Left lung (tissue), 4 donors: ENCODE measurements at regions not wholly inside any gene's neighbourhood (a gene's known extent, or its start where the extent isn't known, plus 50 kb on each side); places are given as distances from the start of the nearest gene placed in this dataset.

Experiments used
- ATAC-seq: fragments of 200-7000 bp; cut with Tn5 transposase; one replicate; pipeline ENCODE4 v1.9.1; 2020; ENCODE audit warnings: moderate library complexity
- DNase-seq, 4 donors: peaks; one replicate each; pipeline ENCODE4 v3.0.0-alpha.2; 2013 to 2020
- H3K27ac ChIP-seq, 2 donors: fragments of 200-600 bp; sonication (generic) in 1 of 2; one replicate each; pipeline versions ENCODE4 v1.5.0 to v1.8.0; 2020 to 2021
- H3K27me3 ChIP-seq, 2 donors: fragments of 200-600 bp; sonication (generic) in 1 of 2; one replicate each; pipeline versions ENCODE4 v1.5.0 to v1.8.0; 2020 to 2021
- H3K36me3 ChIP-seq, 2 donors: fragments of 200-600 bp; sonication (generic) in 1 of 2; one replicate each; pipeline versions ENCODE4 v1.5.0 to v1.8.0; 2020 to 2021
- H3K4me1 ChIP-seq, 2 donors: fragments of 200-600 bp; one replicate each; pipeline ENCODE4 v1.8.0; 2021
- H3K4me3 ChIP-seq, 2 donors: fragments of 200-600 bp; sonication (generic) in 1 of 2; one replicate each; pipeline versions ENCODE4 v1.5.0 to v1.8.0; 2020 to 2021; ENCODE audit warnings: mild to moderate bottlenecking in 1 of 2
- H3K9me3 ChIP-seq, 2 donors: fragments of 200-600 bp; sonication (generic) in 1 of 2; one replicate each; pipeline versions ENCODE4 v1.5.0 to v1.8.0; 2020 to 2021
- CTCF ChIP-seq, 2 donors: fragments of 200-600 bp; sonication (generic) in 1 of 2; IDR thresholded peaks; one replicate each; pipeline versions ENCODE4 v1.5.0 to v1.8.0; 2021; ENCODE audit warnings: antibody characterized with exemption in 2 of 2
- intact Hi-C, 2 donors: fragments of 100-400 bp; cut with DNase I; formaldehyde crosslinking; loops; one replicate each; pipeline versions ENCODE4 v1.11.2 to v1.14.2; 2022
- donor health status: DM: no; HTN: yes; CAD: no.
- donor health status: DM: no; HTN: no; CAD: no.

- Histone ChIP-seq H3K36me3 (no peaks in the 10 kb centered on the region), H3K9me3 (no peaks in the 10 kb centered on the region), H3K27ac (no peak overlapping the region), H3K4me3 (no peak overlapping the region), H3K27me3 (no peaks in the 10 kb centered on the region), H3K4me1 (peaks cover 0 to 5% of the 10 kb centered on the region in 2 donors)
- no peak for ATAC-seq
- DNase-seq: no peak
- no peak for TF ChIP-seq CTCF (IDR thresholded peaks at IDR 0.05)
- intact Hi-C loops: no loop called here
Measured at GRCh38 chr4:129323658-129324057, 227.7 kb downstream of the C4orf33 start.

- Histone ChIP-seq H3K9me3 (no peaks in the 10 kb centered on the region), H3K4me1 (peaks cover 0 to 5% of the 10 kb centered on the region in 2 donors), H3K27ac (peak overlapping the region in 1 of 2 donors; percentile 83), H3K4me3 (no peak overlapping the region), H3K36me3 (no peaks in the 10 kb centered on the region), H3K27me3 (no peaks in the 10 kb centered on the region)
- intact Hi-C loops: no loop called here
- DNase-seq (no peak), ATAC-seq (no peak)
- no peak for TF ChIP-seq CTCF (IDR thresholded peaks at IDR 0.05)
Measured at GRCh38 chr4:129326571-129327460, 230.9 kb downstream of the C4orf33 start.

- H3K9me3 ChIP-seq: no peaks in the 10 kb centered on the region
- peaks cover 0 to 5% of the 10 kb centered on the region in 2 donors for H3K4me1 ChIP-seq
- no peak overlapping the region for H3K4me3 ChIP-seq
- intact Hi-C loops: no loop called here
- DNase-seq (no peak), ATAC-seq (no peak)
- TF ChIP-seq CTCF (IDR thresholded peaks at IDR 0.05): no peak
- peak overlapping the region in 1 of 2 donors; percentile 83 for H3K27ac ChIP-seq
- H3K36me3 ChIP-seq: no peaks in the 10 kb centered on the region
- no peaks in the 10 kb centered on the region for H3K27me3 ChIP-seq
Measured at GRCh38 chr4:129327637-129328036, 231.7 kb downstream of the C4orf33 start.

- H3K27ac ChIP-seq: peak overlapping the region in 1 of 2 donors; percentile 83
- peaks cover 0 to 5% of the 10 kb centered on the region in 2 donors for H3K4me1 ChIP-seq
- H3K9me3 ChIP-seq: no peaks in the 10 kb centered on the region
- DNase-seq (no peak), ATAC-seq (no peak)
- H3K27me3 ChIP-seq: no peaks in the 10 kb centered on the region
- no peak for TF ChIP-seq CTCF (IDR thresholded peaks at IDR 0.05)
- no peak overlapping the region for H3K4me3 ChIP-seq
- H3K36me3 ChIP-seq: no peaks in the 10 kb centered on the region
- intact Hi-C loops: no loop called here
Measured at GRCh38 chr4:129328162-129328561, 232.2 kb downstream of the C4orf33 start.

GRCh38 chr4:129334136-129334535 is 238.2 kb downstream of the C4orf33 start:
- H3K27ac ChIP-seq: no peak overlapping the region
- H3K27me3 ChIP-seq: no peaks in the 10 kb centered on the region
- intact Hi-C loops: no loop called here
- ATAC-seq (no peak), DNase-seq (no peak)
- H3K9me3 ChIP-seq: no peaks in the 10 kb centered on the region
- no peak for TF ChIP-seq CTCF (IDR thresholded peaks at IDR 0.05)
- H3K4me3 ChIP-seq: no peak overlapping the region
- no peaks in the 10 kb centered on the region for H3K4me1 ChIP-seq
- no peaks in the 10 kb centered on the region for H3K36me3 ChIP-seq
